Choroid plexus epithelial cell (primary cell): ENCODE measurements at regions not wholly inside any gene's neighbourhood (a gene's known extent, or its start where the extent isn't known, plus 50 kb on each side); places are given as distances from the start of the nearest gene placed in this dataset.
"Not testable (repeated sequence)": the region's sequence is repeated elsewhere in the genome, so short reads cannot be mapped to it uniquely, and the experiment has no call there.

Experiments used
- DNase-seq: peaks from one replicate; pipeline ENCODE4 v3.0.0-alpha.2; 2010; ENCODE audit warnings: low read depth
- H3K4me3 ChIP-seq: 2 replicates; pipeline ENCODE4 v1.5.1; 2011; ENCODE audit warnings: low read depth, mild to moderate bottlenecking, control low read depth, low read length, moderate library complexity
- TF ChIP-seq, protein P1 (sequence below): conservative IDR thresholded peaks from 2 replicates; pipeline ENCODE4 v1.5.1; 2011; ENCODE audit warnings: low read depth, mild to moderate bottlenecking, control low read depth, inconsistent platforms, low read length, moderate library complexity

DNA sequence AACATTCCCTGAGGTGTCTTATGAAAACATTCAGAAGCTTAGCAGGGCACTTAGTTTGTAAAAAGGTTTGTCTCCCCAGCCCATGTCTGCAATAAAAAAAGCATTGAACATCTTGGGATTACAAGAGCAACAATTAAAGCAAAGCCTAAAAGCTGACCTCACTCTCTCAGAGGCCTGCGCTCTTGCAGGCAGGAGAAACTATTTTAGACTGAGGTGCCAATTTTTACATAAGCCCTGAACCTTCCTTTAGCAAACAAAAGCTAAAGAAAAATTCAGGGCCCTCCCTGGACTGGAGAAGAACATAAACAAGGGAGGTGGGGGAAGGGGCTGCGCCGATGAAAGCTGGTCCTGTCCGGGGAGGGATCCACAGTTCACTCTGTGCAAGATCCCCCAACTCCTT lies 312.7 kb upstream of the RNF32 start:
- DNase-seq, result no peak
- TF ChIP-seq, protein P1, sequence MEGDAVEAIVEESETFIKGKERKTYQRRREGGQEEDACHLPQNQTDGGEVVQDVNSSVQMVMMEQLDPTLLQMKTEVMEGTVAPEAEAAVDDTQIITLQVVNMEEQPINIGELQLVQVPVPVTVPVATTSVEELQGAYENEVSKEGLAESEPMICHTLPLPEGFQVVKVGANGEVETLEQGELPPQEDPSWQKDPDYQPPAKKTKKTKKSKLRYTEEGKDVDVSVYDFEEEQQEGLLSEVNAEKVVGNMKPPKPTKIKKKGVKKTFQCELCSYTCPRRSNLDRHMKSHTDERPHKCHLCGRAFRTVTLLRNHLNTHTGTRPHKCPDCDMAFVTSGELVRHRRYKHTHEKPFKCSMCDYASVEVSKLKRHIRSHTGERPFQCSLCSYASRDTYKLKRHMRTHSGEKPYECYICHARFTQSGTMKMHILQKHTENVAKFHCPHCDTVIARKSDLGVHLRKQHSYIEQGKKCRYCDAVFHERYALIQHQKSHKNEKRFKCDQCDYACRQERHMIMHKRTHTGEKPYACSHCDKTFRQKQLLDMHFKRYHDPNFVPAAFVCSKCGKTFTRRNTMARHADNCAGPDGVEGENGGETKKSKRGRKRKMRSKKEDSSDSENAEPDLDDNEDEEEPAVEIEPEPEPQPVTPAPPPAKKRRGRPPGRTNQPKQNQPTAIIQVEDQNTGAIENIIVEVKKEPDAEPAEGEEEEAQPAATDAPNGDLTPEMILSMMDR, result no peak
- no peak overlapping the region for H3K4me3 ChIP-seq

DNA sequence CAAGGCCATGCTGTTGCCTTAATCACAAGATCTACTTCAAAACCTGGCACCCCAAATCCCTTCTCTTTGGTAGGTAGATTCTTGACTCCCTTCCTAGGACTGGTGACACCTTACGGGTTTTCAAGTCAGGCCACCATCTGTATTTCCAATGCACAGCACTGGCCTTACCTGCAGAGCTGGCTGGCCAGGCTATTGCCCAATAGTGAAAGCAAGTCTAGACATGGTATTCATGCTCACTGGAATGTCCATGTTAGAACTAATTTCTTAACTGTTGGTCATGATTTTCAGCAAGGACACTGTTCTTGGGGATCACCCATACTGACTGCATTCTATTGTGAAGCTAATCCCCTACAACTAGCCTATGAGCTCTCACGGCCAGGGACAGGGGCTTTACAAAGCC lies 313.1 kb upstream of the RNF32 start:
- no peak overlapping the region for H3K4me3 ChIP-seq
- DNase-seq, result no peak
- TF ChIP-seq, protein P1, result no peak

DNA sequence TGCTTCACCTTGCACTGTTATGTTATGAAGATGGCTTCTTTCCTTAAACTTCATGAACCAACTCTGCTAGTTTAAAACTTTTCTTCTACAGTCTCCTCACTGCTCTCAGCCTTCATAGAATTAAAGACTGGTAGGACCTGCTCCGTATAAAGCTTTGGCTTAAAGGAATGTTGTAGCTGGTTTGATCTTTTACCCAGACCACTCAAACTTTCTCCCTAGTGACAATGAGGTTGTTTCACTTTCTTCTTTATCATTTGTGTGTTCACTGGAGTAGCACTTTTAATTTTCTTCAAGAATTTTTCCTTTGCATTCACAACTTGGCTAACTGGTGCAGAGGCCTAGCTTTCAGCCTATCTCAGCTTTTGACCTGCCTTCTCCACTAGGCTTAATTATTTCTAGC lies 316.4 kb upstream of the RNF32 start:
- DNase-seq, result no peak
- H3K4me3 ChIP-seq, result no peak overlapping the region
- TF ChIP-seq, protein P1, result no peak

DNA sequence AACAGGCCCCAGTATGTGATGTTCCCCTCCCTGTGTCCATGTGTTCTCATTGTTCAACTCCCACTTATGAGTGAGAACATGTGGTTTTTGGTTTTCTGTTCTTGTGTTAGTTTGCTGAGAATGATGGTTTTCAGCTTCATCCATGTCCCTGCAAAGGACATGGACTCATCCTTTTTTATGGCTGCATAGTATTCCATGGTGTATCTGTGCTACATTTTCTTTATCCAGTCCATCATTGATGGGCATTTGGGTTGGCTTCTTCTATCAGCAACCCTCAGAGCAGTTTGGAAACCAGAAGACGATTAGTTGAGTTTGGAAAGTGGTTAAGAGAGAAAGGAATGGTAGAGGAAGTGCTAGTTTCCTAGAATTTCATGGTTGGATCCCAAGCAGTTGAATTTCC lies 319.1 kb upstream of the RNF32 start:
- DNase-seq, H3K4me3 ChIP-seq: not testable (repeated sequence)

DNA sequence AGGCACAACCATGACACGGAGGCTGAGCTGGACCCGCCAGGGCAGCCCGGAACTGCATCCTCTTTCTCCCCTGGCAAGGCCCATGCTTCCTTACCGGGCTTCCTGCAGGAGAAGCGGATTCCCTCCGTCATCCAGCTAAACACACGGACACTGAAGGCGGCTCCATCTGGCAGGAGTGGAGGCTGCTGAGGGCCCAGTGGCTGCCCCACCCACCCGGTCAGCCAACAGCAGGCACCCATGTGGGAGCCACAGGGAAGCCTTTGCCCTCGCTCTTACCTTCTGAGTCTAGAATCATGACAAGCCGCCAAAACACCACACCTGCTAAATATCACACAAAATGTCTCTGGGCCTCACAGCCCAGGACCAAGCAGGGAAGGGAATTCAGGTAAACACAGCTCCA lies 321.6 kb upstream of the RNF32 start:
- DNase-seq, result no peak
- TF ChIP-seq, protein P1, result no peak

DNA sequence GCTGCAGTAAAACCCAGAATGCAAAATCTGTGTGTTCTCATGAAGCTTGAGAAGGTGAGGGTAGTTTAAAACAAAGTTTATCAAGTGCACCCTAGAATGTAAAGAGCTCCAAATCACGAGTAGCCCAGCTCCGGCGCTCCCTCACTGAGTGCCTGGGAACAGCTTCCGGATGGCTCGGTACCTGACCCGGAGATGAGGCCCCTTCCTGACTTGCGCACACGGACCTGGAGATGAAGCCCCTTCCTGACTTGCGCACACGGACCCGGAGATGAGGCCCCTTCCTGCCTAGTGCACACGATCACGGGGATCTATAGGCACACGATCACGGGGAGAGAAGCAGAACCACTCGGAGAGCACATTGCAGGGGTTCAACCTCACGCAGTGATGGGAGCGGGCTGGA lies 322.1 kb upstream of the RNF32 start:
- no peak for DNase-seq
- TF ChIP-seq, protein P1, result no peak
- no peak overlapping the region for H3K4me3 ChIP-seq

More for the DNA sequence above, 321.6 kb upstream of the RNF32 start:
- H3K4me3 ChIP-seq, result no peak overlapping the region

DNA sequence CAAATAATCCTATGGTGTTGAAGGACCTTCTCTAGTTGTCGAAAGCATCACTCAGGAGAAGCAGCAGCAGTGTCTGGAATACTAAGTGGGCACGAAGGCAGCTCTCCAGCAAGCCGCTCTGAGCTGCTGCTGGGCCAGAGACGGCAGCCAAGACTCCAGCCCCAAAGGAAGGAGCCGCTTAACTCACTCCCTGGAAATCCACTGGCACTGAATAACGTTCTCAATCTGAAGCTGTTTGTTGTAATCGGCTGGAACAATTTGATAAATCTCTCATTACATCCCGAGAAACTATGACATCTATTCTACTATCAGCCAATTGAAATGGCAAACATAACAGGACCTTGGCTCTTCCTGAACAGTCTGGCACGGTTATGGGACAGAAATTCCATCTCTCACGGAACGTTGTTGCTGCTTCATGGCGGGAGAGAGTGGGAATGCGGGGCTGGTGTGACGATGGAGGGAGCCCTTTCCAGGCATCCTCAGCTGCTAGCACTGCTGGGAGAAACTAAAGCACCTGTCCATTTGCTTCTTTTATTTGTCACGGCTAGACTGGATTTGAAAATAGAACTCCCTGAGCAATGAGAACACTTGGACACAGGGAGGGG lies 331.5 kb upstream of the RNF32 start:
- no peak for DNase-seq
- TF ChIP-seq, protein P1, result no peak
- H3K4me3 ChIP-seq, result no peak overlapping the region
